B cell (primary cell): ENCODE measurements at regions not wholly inside any gene's neighbourhood (a gene's known extent, or its start where the extent isn't known, plus 50 kb on each side); places are given as distances from the start of the nearest gene placed in this dataset.

ENCODE experiments used
- EZH2 ChIP-seq: IDR thresholded peaks from 2 replicates; pipeline ENCODE4 v1.6.1; 2012; ENCODE audit warnings: borderline replicate concordance, low read depth, mild to moderate bottlenecking, moderate library complexity, low read length; ENCODE audit not compliant: insufficient read depth, poor library complexity, severe bottlenecking
- TF ChIP-seq, protein P1 (sequence below): fragments of 200-600 bp; IDR thresholded peaks from one replicate; pipeline ENCODE4 v1.8.0; 2022; ENCODE audit warnings: antibody characterized with exemption, mild to moderate bottlenecking

DNA sequence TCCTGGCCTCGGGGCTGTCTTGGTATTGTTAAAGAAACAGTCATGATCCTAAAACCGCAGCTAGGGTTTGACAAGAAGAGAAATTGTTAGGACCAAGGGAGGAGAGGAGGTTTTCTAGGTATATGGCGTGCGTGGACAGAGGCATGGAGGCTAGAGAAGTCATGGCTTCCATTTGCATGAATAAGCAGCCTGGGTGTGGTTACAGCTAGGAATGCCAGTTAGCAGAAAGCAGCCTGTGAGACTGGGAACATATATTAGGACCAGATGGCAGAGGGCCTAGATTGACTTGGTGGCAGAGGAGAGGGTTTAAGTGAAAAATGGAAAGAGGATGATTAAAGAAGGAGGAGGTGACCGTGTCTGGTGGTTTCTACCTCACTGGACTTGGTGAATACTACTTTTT lies 573.6 kb upstream of the ARRDC4 start:
- TF ChIP-seq, protein P1, sequence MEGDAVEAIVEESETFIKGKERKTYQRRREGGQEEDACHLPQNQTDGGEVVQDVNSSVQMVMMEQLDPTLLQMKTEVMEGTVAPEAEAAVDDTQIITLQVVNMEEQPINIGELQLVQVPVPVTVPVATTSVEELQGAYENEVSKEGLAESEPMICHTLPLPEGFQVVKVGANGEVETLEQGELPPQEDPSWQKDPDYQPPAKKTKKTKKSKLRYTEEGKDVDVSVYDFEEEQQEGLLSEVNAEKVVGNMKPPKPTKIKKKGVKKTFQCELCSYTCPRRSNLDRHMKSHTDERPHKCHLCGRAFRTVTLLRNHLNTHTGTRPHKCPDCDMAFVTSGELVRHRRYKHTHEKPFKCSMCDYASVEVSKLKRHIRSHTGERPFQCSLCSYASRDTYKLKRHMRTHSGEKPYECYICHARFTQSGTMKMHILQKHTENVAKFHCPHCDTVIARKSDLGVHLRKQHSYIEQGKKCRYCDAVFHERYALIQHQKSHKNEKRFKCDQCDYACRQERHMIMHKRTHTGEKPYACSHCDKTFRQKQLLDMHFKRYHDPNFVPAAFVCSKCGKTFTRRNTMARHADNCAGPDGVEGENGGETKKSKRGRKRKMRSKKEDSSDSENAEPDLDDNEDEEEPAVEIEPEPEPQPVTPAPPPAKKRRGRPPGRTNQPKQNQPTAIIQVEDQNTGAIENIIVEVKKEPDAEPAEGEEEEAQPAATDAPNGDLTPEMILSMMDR, result no peak
- no peak for TF ChIP-seq EZH2
